Ovary (tissue), 3 donors: ENCODE measurements at regions not wholly inside any gene's neighbourhood (a gene's known extent, or its start where the extent isn't known, plus 50 kb on each side); places are given as distances from the start of the nearest gene placed in this dataset.

Source experiments
- CTCF ChIP-seq, 3 donors: fragments of 450-650 bp in 2 of 3; fragments of 200-600 bp in 1 of 3; IDR thresholded peaks; one replicate each; pipeline versions ENCODE4 v1.5.1 to v1.8.0; 2016 to 2022; ENCODE audit warnings: antibody characterized with exemption in 3 of 3, mild to moderate bottlenecking in 1 of 3
- EP300 ChIP-seq: sonication (generic); formaldehyde crosslinking; IDR thresholded peaks from one replicate; pipeline ENCODE4 v1.6.1; 2017; ENCODE audit warnings: antibody characterized with exemption
- POLR2A ChIP-seq: fragments of 450-650 bp; IDR thresholded peaks from one replicate; pipeline ENCODE4 v1.6.1; 2017; ENCODE audit warnings: antibody characterized with exemption, mild to moderate bottlenecking, moderate library complexity
- donor health status: DM: no; HTN: no; CAD: no.

GRCh38 chr5:158273035-158273434, 414.1 kb upstream of the CLINT1 start:
- TF ChIP-seq CTCF (IDR thresholded peaks at IDR 0.05) (no peak), POLR2A (no peak), EP300 (no peak)
